Mesothelial cell of epicardium (in vitro differentiated cells): ENCODE measurements at regions not wholly inside any gene's neighbourhood (a gene's known extent, or its start where the extent isn't known, plus 50 kb on each side); places are given as distances from the start of the nearest gene placed in this dataset. TPM values are rescaled to one million over a fixed set of nuclear protein-coding genes. Genes with fewer than 3 reads are reported as not detected.

Experiments used
- DNase-seq, 2 experiments: peaks; one replicate each; pipeline ENCODE4 v3.0.0; 2021; ENCODE audit warnings: low spot score in 2 of 2; ENCODE audit not compliant: unreplicated experiment in 2 of 2
- H3K27ac Mint-ChIP-seq: 2 replicates; pipeline ENCODE4 v1.8.0; 2021; ENCODE audit warnings: mixed read lengths
- H3K27me3 Mint-ChIP-seq: 2 replicates; pipeline ENCODE4 v1.8.0; 2021; ENCODE audit warnings: low read depth, mixed read lengths
- H3K36me3 Mint-ChIP-seq: 2 replicates; pipeline ENCODE4 v1.8.0; 2021; ENCODE audit warnings: mixed read lengths
- H3K4me1 Mint-ChIP-seq: 2 replicates; pipeline ENCODE4 v1.8.0; 2021; ENCODE audit warnings: mixed read lengths
- H3K4me3 Mint-ChIP-seq: 2 replicates; pipeline ENCODE4 v1.8.0; 2021; ENCODE audit warnings: mild to moderate bottlenecking, moderate library complexity, mixed read lengths
- H3K9me3 Mint-ChIP-seq: 2 replicates; pipeline ENCODE4 v1.8.0; 2021; ENCODE audit warnings: mixed read lengths
- microRNA-seq: library from miRNA; unstranded; fragments of <30 nt; microRNA quantifications from one replicate; pipeline ENCODE4 v1.2.0, GENCODE V29; 2021; ENCODE audit warnings: inconsistent platforms, mixed read lengths
- TF ChIP-seq, protein P1 (sequence below): fragments of 200-600 bp; sonication (generic); IDR thresholded peaks from one replicate; pipeline ENCODE4 v1.5.0; 2021; ENCODE audit warnings: antibody characterized with exemption; ENCODE audit not compliant: unreplicated experiment

- TF ChIP-seq, protein P1, sequence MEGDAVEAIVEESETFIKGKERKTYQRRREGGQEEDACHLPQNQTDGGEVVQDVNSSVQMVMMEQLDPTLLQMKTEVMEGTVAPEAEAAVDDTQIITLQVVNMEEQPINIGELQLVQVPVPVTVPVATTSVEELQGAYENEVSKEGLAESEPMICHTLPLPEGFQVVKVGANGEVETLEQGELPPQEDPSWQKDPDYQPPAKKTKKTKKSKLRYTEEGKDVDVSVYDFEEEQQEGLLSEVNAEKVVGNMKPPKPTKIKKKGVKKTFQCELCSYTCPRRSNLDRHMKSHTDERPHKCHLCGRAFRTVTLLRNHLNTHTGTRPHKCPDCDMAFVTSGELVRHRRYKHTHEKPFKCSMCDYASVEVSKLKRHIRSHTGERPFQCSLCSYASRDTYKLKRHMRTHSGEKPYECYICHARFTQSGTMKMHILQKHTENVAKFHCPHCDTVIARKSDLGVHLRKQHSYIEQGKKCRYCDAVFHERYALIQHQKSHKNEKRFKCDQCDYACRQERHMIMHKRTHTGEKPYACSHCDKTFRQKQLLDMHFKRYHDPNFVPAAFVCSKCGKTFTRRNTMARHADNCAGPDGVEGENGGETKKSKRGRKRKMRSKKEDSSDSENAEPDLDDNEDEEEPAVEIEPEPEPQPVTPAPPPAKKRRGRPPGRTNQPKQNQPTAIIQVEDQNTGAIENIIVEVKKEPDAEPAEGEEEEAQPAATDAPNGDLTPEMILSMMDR = no peak
- no peak overlapping the region for H3K27ac Mint-ChIP-seq
- no peak for DNase-seq
- no peaks in the 10 kb centered on the region for H3K4me1 Mint-ChIP-seq
- no peak overlapping the region for H3K4me3 Mint-ChIP-seq
- peaks cover 2% of the 10 kb centered on the region for H3K27me3 Mint-ChIP-seq
- peaks cover 22% of the 10 kb centered on the region for H3K9me3 Mint-ChIP-seq
- H3K36me3 Mint-ChIP-seq = peaks cover 3% of the 10 kb centered on the region
These were observed 50.7 kb upstream of the SERP2 start for GRCh38 chr13:44322928-44323327.

DNA sequence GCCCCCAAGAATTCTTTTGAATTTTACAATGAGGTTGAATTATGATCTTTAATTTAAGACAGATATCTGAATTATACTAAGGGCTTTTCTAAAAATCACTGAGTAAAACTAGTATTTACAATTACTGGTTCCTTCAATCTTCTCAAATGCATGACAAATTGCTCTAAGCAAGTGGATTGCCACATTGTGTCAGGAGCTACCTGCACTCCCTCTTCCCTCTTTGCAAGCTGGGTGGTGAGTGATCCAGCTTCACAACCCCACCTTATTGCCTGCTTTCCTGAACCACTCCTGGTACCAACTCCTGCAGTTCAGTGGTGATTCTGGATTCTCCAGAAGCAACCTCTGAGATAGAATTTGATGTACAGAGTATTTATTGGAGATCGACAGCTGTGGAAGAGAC is 49.9 kb upstream of the SERP2 start:
- TF ChIP-seq, protein P1 = no peak
- Mint-ChIP-seq H3K4me1 (no peaks in the 10 kb centered on the region), H3K36me3 (peaks cover 3% of the 10 kb centered on the region), H3K27ac (no peak overlapping the region), H3K4me3 (no peak overlapping the region), H3K9me3 (peaks cover 27% of the 10 kb centered on the region), H3K27me3 (peaks cover 2% of the 10 kb centered on the region)
- DNase-seq = no peak

Small RNA genes lying in the stretch of these regions (microRNA-seq; reads per million reads assigned to microRNA genes)
- gene MIR8079 = not detected
